A673 (cell line): ENCODE measurements at regions not wholly inside any gene's neighbourhood (a gene's known extent, or its start where the extent isn't known, plus 50 kb on each side); places are given as distances from the start of the nearest gene placed in this dataset.

Experiments
- BruUV-seq: library from RNA; stranded (reverse); fragments of 400-500 nt; replicated peaks from 2 replicates; lab custom pipeline; 2021; lab: Mats Ljungman, UMichigan
- CTCF ChIA-PET: fragments of 300-600 bp; sonication (Branson Sonifier 250); formaldehyde crosslinking; loops from one replicate; lab custom pipeline; 2022; ENCODE audit warnings: antibody characterized with exemption; lab: Charles Lee
- POLR2A ChIA-PET: fragments of 300-600 bp; sonication (Branson Sonifier 250); formaldehyde crosslinking; loops from one replicate; lab custom pipeline; 2022; ENCODE audit warnings: antibody characterized with exemption; ENCODE audit not compliant: low non-redundant PET; lab: Charles Lee
- DNase-seq: peaks from one replicate; pipeline ENCODE4 v3.0.0-alpha.2; 2015; ENCODE audit warnings: low spot score
- H3K27ac ChIP-seq: fragments of 200-600 bp; sonication (generic); 2 replicates; pipeline ENCODE4 v1.5.1; 2016; ENCODE audit warnings: mixed run types, low read depth, mild to moderate bottlenecking, mixed read lengths, antibody characterized with exemption, low read length; ENCODE audit not compliant: poor library complexity, severe bottlenecking
- H3K27me3 ChIP-seq: fragments of 200-600 bp; sonication (generic); replicated peaks from 2 replicates; pipeline ENCODE4 v1.6.1; 2017; ENCODE audit warnings: mixed run types, low read depth, mild to moderate bottlenecking, mixed read lengths, antibody characterized with exemption, low read length; ENCODE audit not compliant: insufficient read depth, poor library complexity
- H3K36me3 ChIP-seq: fragments of 200-600 bp; sonication (generic); 2 replicates; pipeline ENCODE4 v1.6.1; 2016; ENCODE audit warnings: mixed run types, mild to moderate bottlenecking, mixed read lengths, antibody characterized with exemption, low read length; ENCODE audit not compliant: insufficient read depth, poor library complexity, severe bottlenecking
- H3K4me1 ChIP-seq: fragments of 200-600 bp; sonication (generic); 2 replicates; pipeline ENCODE4 v1.6.1; 2017; ENCODE audit warnings: mixed run types, mild to moderate bottlenecking, mixed read lengths, antibody characterized with exemption, low read length; ENCODE audit not compliant: insufficient read depth, poor library complexity, severe bottlenecking
- H3K4me3 ChIP-seq: fragments of 200-600 bp; sonication (generic); 2 replicates; pipeline ENCODE4 v1.5.1; 2016; ENCODE audit warnings: low read depth, mixed run types, mild to moderate bottlenecking, mixed read lengths, low read length; ENCODE audit not compliant: poor library complexity, severe bottlenecking
- H3K9me3 ChIP-seq: fragments of 200-600 bp; sonication (generic); 2 replicates; pipeline ENCODE4 v1.6.1; 2016; ENCODE audit warnings: mixed run types, low read depth, mild to moderate bottlenecking, mixed read lengths, antibody characterized with exemption, low read length; ENCODE audit not compliant: poor library complexity, severe bottlenecking
- CTCF ChIP-seq: fragments of 300-800, 200-600 bp; sonication (generic); conservative IDR thresholded peaks from 2 replicates; pipeline ENCODE4 v1.5.1; 2017; ENCODE audit warnings: low read depth, mild to moderate bottlenecking, antibody characterized with exemption, low read length, moderate library complexity, mixed read lengths
- EZH2 ChIP-seq: fragments of 200-600 bp; sonication (generic); IDR thresholded peaks from 2 replicates; pipeline ENCODE4 v1.6.1; 2017; ENCODE audit warnings: borderline replicate concordance, low read depth, mild to moderate bottlenecking, mixed read lengths, antibody characterized with exemption, low read length; ENCODE audit not compliant: poor library complexity, severe bottlenecking
- intact Hi-C: fragments of 100-400 bp; cut with micrococcal nuclease; formaldehyde crosslinking; loops from one replicate; pipeline ENCODE4 v1.10.0; 2022; ENCODE audit not compliant: unreplicated experiment

GRCh38 chr2:44053456-44053855, 57.7 kb upstream of the LRPPRC start:
- H3K9me3 ChIP-seq: no peaks in the 10 kb centered on the region
- H3K36me3 ChIP-seq: no peaks in the 10 kb centered on the region
- H3K27me3 ChIP-seq: no peaks in the 10 kb centered on the region
- H3K27ac ChIP-seq: no peak overlapping the region
- POLR2A ChIA-PET: interaction anchor here (0.6 kb wide), 1 partner anchor 1392 kb away, joined by 4 read pairs; no protein-coding TSS in a partner anchor
- no peaks in the 10 kb centered on the region for H3K4me1 ChIP-seq
- no TSS peak for BruUV-seq
- H3K4me3 ChIP-seq: no peak overlapping the region
- CTCF ChIA-PET: no interaction called here
- no peak for TF ChIP-seq EZH2
- TF ChIP-seq CTCF: no peak
- intact Hi-C loops: no loop called here
- no peak for DNase-seq

- intact Hi-C loops: no loop called here
- no peaks in the 10 kb centered on the region for H3K27me3 ChIP-seq
- H3K27ac ChIP-seq: no peak overlapping the region
- CTCF ChIA-PET: no interaction called here
- H3K9me3 ChIP-seq: no peaks in the 10 kb centered on the region
- POLR2A ChIA-PET: no interaction called here
- no peak overlapping the region for H3K4me3 ChIP-seq
- no peaks in the 10 kb centered on the region for H3K36me3 ChIP-seq
- no peaks in the 10 kb centered on the region for H3K4me1 ChIP-seq
- BruUV-seq: no TSS peak
- DNase-seq: no peak
- no peak for TF ChIP-seq CTCF
- TF ChIP-seq EZH2: no peak
Measured at GRCh38 chr2:44055229-44055628, 59.4 kb upstream of the LRPPRC start.

GRCh38 chr2:44055664-44056063, 59.9 kb upstream of the LRPPRC start:
- H3K27ac ChIP-seq: no peak overlapping the region
- CTCF ChIA-PET: no interaction called here
- no peaks in the 10 kb centered on the region for H3K4me1 ChIP-seq
- DNase-seq: no peak
- POLR2A ChIA-PET: no interaction called here
- TF ChIP-seq EZH2 (no peak), CTCF (no peak)
- H3K4me3 ChIP-seq: no peak overlapping the region
- H3K27me3 ChIP-seq: no peaks in the 10 kb centered on the region
- intact Hi-C loops: no loop called here
- no TSS peak for BruUV-seq
- no peaks in the 10 kb centered on the region for H3K9me3 ChIP-seq
- H3K36me3 ChIP-seq: no peaks in the 10 kb centered on the region
